H9 (cell line): ENCODE measurements at regions not wholly inside any gene's neighbourhood (a gene's known extent, or its start where the extent isn't known, plus 50 kb on each side); places are given as distances from the start of the nearest gene placed in this dataset.

Experiments used
- DNase-seq: peaks from one replicate; pipeline ENCODE4 v3.0.0-alpha.2; 2017
- H2AFZ ChIP-seq: one replicate; pipeline ENCODE4 v1.6.1; 2013; ENCODE audit warnings: mild to moderate bottlenecking, low read length, control low read depth, moderate library complexity
- H2AK5ac ChIP-seq: 2 replicates; pipeline ENCODE4 v1.6.1; 2013; ENCODE audit warnings: low read length, control low read depth, mixed read lengths; ENCODE audit not compliant: insufficient read length
- H2BK120ac ChIP-seq: one replicate; pipeline ENCODE4 v1.6.1; 2013; ENCODE audit warnings: low read depth, mild to moderate bottlenecking, low read length, control low read depth, inconsistent platforms; ENCODE audit not compliant: poor library complexity, severe bottlenecking
- H2BK12ac ChIP-seq: 2 replicates; pipeline ENCODE4 v1.6.1; 2013; ENCODE audit warnings: low read length, control low read depth, mixed read lengths, low read depth; ENCODE audit not compliant: insufficient read length
- H2BK15ac ChIP-seq: 2 replicates; pipeline ENCODE4 v1.6.1; 2013; ENCODE audit warnings: low read depth, low read length, control low read depth
- H2BK20ac ChIP-seq: one replicate; pipeline ENCODE4 v1.6.1; 2013; ENCODE audit warnings: low read depth, mild to moderate bottlenecking, low read length, control low read depth, inconsistent platforms; ENCODE audit not compliant: poor library complexity, severe bottlenecking
- H2BK5ac ChIP-seq: 2 replicates; pipeline ENCODE4 v1.6.1; 2013; ENCODE audit warnings: low read length, control low read depth, mixed read lengths; ENCODE audit not compliant: insufficient read length
- H3K14ac ChIP-seq: 2 replicates; pipeline ENCODE4 v1.6.1; 2013; ENCODE audit warnings: low read length, control low read depth; ENCODE audit not compliant: insufficient read depth
- H3K18ac ChIP-seq: 2 replicates; pipeline ENCODE4 v1.6.1; 2013; ENCODE audit warnings: low read depth, mild to moderate bottlenecking, mixed read lengths, low read length, control low read depth; ENCODE audit not compliant: insufficient read length
- H3K23ac ChIP-seq: 2 replicates; pipeline ENCODE4 v1.6.1; 2013; ENCODE audit warnings: low read length, control low read depth, mixed read lengths, low read depth; ENCODE audit not compliant: insufficient read length
- H3K23me2 ChIP-seq: 2 replicates; pipeline ENCODE4 v1.6.1; 2013; ENCODE audit warnings: low read depth, mild to moderate bottlenecking, mixed read lengths, low read length, control low read depth; ENCODE audit not compliant: insufficient read length, poor library complexity, severe bottlenecking
- H3K27ac ChIP-seq: 2 replicates; pipeline ENCODE4 v1.5.1; 2013; ENCODE audit warnings: low read length, control low read depth, mixed read lengths, low read depth; ENCODE audit not compliant: insufficient read length
- H3K27me3 ChIP-seq: 2 replicates; pipeline ENCODE4 v1.6.1; 2013; ENCODE audit warnings: low read length, control low read depth, inconsistent platforms; ENCODE audit not compliant: insufficient read depth
- H3K4ac ChIP-seq: 2 replicates; pipeline ENCODE4 v1.6.1; 2013; ENCODE audit warnings: low read depth, mild to moderate bottlenecking, control low read depth, inconsistent platforms, low read length, moderate library complexity
- H3K4me1 ChIP-seq: 2 replicates; pipeline ENCODE4 v1.6.1; 2013; ENCODE audit warnings: low read length, control low read depth, inconsistent platforms; ENCODE audit not compliant: insufficient read depth
- H3K4me2 ChIP-seq: 2 replicates; pipeline ENCODE4 v1.6.1; 2013; ENCODE audit warnings: low read length, control low read depth, mixed read lengths; ENCODE audit not compliant: insufficient read length, insufficient read depth
- H3K56ac ChIP-seq: 2 replicates; pipeline ENCODE4 v1.6.1; 2013; ENCODE audit warnings: low read depth, mild to moderate bottlenecking, mixed read lengths, low read length, control low read depth; ENCODE audit not compliant: insufficient read length
- H3K79me1 ChIP-seq: 2 replicates; pipeline ENCODE4 v1.6.1; 2013; ENCODE audit warnings: low read depth, mild to moderate bottlenecking, moderate library complexity, low read length, control low read depth, inconsistent platforms; ENCODE audit not compliant: insufficient read depth, poor library complexity, severe bottlenecking
- H3K79me2 ChIP-seq: 2 replicates; pipeline ENCODE4 v1.6.1; 2013; ENCODE audit warnings: low read length, control low read depth, inconsistent platforms; ENCODE audit not compliant: insufficient read depth
- H3K9ac ChIP-seq: 2 replicates; pipeline ENCODE4 v1.6.1; 2013; ENCODE audit warnings: low read length, control low read depth, mixed read lengths; ENCODE audit not compliant: insufficient read length; ENCODE audit errors: extremely low read depth
- H3K9me3 ChIP-seq: one replicate; pipeline ENCODE4 v1.6.1; 2013; ENCODE audit warnings: low read depth, low read length, inconsistent platforms; ENCODE audit not compliant: control insufficient read depth
- H3T11ph ChIP-seq: one replicate; pipeline ENCODE4 v1.6.1; 2013; ENCODE audit warnings: mild to moderate bottlenecking, low read length, control low read depth, inconsistent platforms
- H4K20me1 ChIP-seq: one replicate; pipeline ENCODE4 v1.6.1; 2013; ENCODE audit not compliant: control insufficient read depth, insufficient read length, insufficient read depth
- H4K5ac ChIP-seq: 2 replicates; pipeline ENCODE4 v1.6.1; 2013; ENCODE audit warnings: low read depth, mild to moderate bottlenecking, mixed read lengths, low read length, control low read depth; ENCODE audit not compliant: insufficient read length
- H4K8ac ChIP-seq: replicated peaks from 2 replicates; pipeline ENCODE4 v1.6.1; 2013; ENCODE audit warnings: low read length, control low read depth, mixed read lengths, low read depth; ENCODE audit not compliant: insufficient read length
- H4K91ac ChIP-seq: 2 replicates; pipeline ENCODE4 v1.6.1; 2013; ENCODE audit warnings: low read depth, mild to moderate bottlenecking, moderate library complexity, mixed read lengths, low read length, control low read depth; ENCODE audit not compliant: insufficient read length
- H3K27ac Mint-ChIP-seq, 3 experiments: 2 replicates in 2 of 3; 3 replicates in 1 of 3; pipeline ENCODE4 v1.8.0; 2020 to 2021; ENCODE audit warnings: mixed read lengths in 3 of 3, mild to moderate bottlenecking in 1 of 3, moderate library complexity in 1 of 3
- H3K27me3 Mint-ChIP-seq: 2 replicates; pipeline ENCODE4 v1.8.0; 2021; ENCODE audit warnings: low read depth, mild to moderate bottlenecking, moderate library complexity, mixed read lengths
- H3K36me3 Mint-ChIP-seq, 3 experiments: 2 replicates in 2 of 3; 3 replicates in 1 of 3; pipeline ENCODE4 v1.8.0; 2020 to 2021; ENCODE audit warnings: low read depth in 3 of 3, mixed read lengths in 3 of 3; ENCODE audit not compliant: insufficient read depth in 1 of 3
- H3K4me1 Mint-ChIP-seq, 2 experiments: 2 replicates each; pipeline ENCODE4 v1.8.0; 2020; ENCODE audit warnings: mixed read lengths in 2 of 2
- H3K4me3 Mint-ChIP-seq, 2 experiments: 2 replicates in 1 of 2; 3 replicates in 1 of 2; pipeline ENCODE4 v1.8.0; 2020 to 2021; ENCODE audit warnings: mild to moderate bottlenecking in 2 of 2, mixed read lengths in 2 of 2, moderate library complexity in 1 of 2
- H3K9me3 Mint-ChIP-seq, 2 experiments: 2 replicates in 1 of 2; 3 replicates in 1 of 2; pipeline ENCODE4 v1.8.0; 2020; ENCODE audit warnings: mild to moderate bottlenecking in 2 of 2, mixed read lengths in 2 of 2, moderate library complexity in 1 of 2
- WGBS: extraction: QIAGEN DNeasy Blood & Tissue Kit; methylation state at CpG from one replicate; pipeline ENCODE4 v1.1.7; 2013; ENCODE audit warnings: missing lambda C conversion rate, low lambda C conversion rate, mixed read lengths; ENCODE audit not compliant: insufficient read length; ENCODE audit errors: extremely low coverage; 5-methylcytosine and 5-hydroxymethylcytosine counted together
- TF ChIP-seq, protein P1 (sequence below): fragments of 200-600 bp; sonication (generic); conservative IDR thresholded peaks from 3 replicates; pipeline ENCODE4 v1.8.0; 2021; ENCODE audit warnings: antibody characterized with exemption, mild to moderate bottlenecking

DNA sequence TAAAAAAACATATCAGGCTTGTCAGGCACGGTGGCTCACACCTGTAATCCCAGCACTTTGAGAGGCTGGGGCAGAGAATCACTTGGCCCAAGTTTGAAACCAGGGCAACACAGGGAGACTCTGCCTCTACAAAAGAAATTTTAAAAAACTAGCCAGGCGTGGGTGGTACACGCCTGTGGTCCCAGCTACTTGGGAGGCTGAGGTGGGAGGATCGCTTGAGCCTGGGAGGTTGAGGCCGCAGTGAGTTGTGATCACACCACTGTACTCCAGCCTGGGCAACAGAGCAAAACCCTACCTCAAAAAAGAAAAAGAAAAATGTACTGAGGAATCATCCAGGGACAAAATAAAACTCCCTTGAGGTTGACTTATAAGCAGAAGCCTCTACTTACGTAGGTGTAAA lies 149.9 kb upstream of the KLF14 start:
- Histone ChIP-seq H3K23me2 (no peaks in the 10 kb centered on the region), H3K79me2 (no peaks in the 10 kb centered on the region), H2BK12ac (no peak overlapping the region), H4K5ac (no peak overlapping the region), H3K79me1 (no peaks in the 10 kb centered on the region), H4K91ac (no peak overlapping the region), H3K4ac (no peak overlapping the region), H4K20me1 (peaks cover 2% of the 10 kb centered on the region), H3K18ac (no peak overlapping the region), H2BK20ac (no peak overlapping the region), H3K14ac (no peak overlapping the region), H3K23ac (no peak overlapping the region), H3K9ac (no peak overlapping the region), H3K27me3 (no peaks in the 10 kb centered on the region), H2BK120ac (no peak overlapping the region), H2BK15ac (no peak overlapping the region), H2BK5ac (no peak overlapping the region), H3K27ac (no peak overlapping the region), H2AFZ (no peak overlapping the region), H3T11ph (no peak overlapping the region), H3K9me3 (no peaks in the 10 kb centered on the region), H2AK5ac (no peak overlapping the region), H4K8ac (no peak overlapping the region), H3K4me1 (peaks cover 3% of the 10 kb centered on the region), H3K4me2 (no peak overlapping the region), H3K56ac (no peak overlapping the region)
- WGBS, result no CpG with 5 or more reads among the region's 6 CpGs
- Mint-ChIP-seq H3K27ac (no peak overlapping the region), H3K4me3 (no peak overlapping the region), H3K36me3 (no peaks in the 10 kb centered on the region; a peak in 1 of 7 replicates), H3K4me1 (peaks cover 23 to 24% of the 10 kb centered on the region in 2 experiments), H3K27me3 (no peaks in the 10 kb centered on the region), H3K9me3 (no peaks in the 10 kb centered on the region)
- TF ChIP-seq, protein P1, sequence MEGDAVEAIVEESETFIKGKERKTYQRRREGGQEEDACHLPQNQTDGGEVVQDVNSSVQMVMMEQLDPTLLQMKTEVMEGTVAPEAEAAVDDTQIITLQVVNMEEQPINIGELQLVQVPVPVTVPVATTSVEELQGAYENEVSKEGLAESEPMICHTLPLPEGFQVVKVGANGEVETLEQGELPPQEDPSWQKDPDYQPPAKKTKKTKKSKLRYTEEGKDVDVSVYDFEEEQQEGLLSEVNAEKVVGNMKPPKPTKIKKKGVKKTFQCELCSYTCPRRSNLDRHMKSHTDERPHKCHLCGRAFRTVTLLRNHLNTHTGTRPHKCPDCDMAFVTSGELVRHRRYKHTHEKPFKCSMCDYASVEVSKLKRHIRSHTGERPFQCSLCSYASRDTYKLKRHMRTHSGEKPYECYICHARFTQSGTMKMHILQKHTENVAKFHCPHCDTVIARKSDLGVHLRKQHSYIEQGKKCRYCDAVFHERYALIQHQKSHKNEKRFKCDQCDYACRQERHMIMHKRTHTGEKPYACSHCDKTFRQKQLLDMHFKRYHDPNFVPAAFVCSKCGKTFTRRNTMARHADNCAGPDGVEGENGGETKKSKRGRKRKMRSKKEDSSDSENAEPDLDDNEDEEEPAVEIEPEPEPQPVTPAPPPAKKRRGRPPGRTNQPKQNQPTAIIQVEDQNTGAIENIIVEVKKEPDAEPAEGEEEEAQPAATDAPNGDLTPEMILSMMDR, result no peak
- DNase-seq, result no peak
